ENCODE measurements at regions not wholly inside any gene's neighbourhood (a gene's known extent, or its start where the extent isn't known, plus 50 kb on each side); places are given as distances from the start of the nearest gene placed in this dataset.

GRCh38 chr13:86933676-86934075 lies 737.5 kb upstream of the SLITRK5 start:
- TF ChIP-seq EZH2 (IDR thresholded peaks at IDR 0.05; ENCODE audit: low read length), result no peak
- no peak for TF ChIP-seq CTCF (optimal IDR thresholded peaks at IDR 0.05 in 1 of 3, IDR thresholded peaks at IDR 0.05 in 1 of 3, conservative IDR thresholded peaks at IDR 0.05 in 1 of 3; ENCODE audit: extremely low read depth in 1 of 3, insufficient read depth in 2 of 3, low read length in 3 of 3)
- dilution Hi-C loops (cut with MboI; ENCODE audit: extremely low pct_ligation_motif_present, low sequenced_read_pairs), result no loop called here
- Histone ChIP-seq H3K36me3 (ENCODE audit: control insufficient read depth in 2 of 2, extremely low read depth in 1 of 2, insufficient read depth in 2 of 2, low read length in 2 of 2) (no peaks in the 10 kb centered on the region), H3K27ac (ENCODE audit: control insufficient read depth, insufficient read depth, low read length) (no peak overlapping the region), H4K20me1 (ENCODE audit: control insufficient read depth, extremely low read depth, insufficient read depth, low read length) (no peaks in the 10 kb centered on the region), H3K9me1 (ENCODE audit: control insufficient read depth, extremely low read depth, insufficient read depth, low read length) (no peaks in the 10 kb centered on the region), H3K4me1 (ENCODE audit: control insufficient read depth, extremely low read depth, insufficient read depth, low read length) (no peaks in the 10 kb centered on the region), H3K9me3 (ENCODE audit: control insufficient read depth, low read depth, low read length) (no peaks in the 10 kb centered on the region), H3K27me3 (ENCODE audit: control insufficient read depth, extremely low read depth, insufficient read depth, low read length) (no peaks in the 10 kb centered on the region), H3K4me3 (ENCODE audit: control insufficient read depth in 2 of 3, extremely low read depth in 1 of 3, insufficient read depth in 2 of 3, low read depth in 1 of 3, low read length in 3 of 3) (no peak overlapping the region), H3K4me2 (ENCODE audit: control insufficient read depth, extremely low read depth, insufficient read depth, low read depth, low read length) (no peak overlapping the region), H3K9ac (ENCODE audit: control insufficient read depth, extremely low read depth, insufficient read depth, low read length) (no peak overlapping the region), H2AFZ (ENCODE audit: control insufficient read depth, low read length) (no peak overlapping the region), H3K79me2 (ENCODE audit: control insufficient read depth, insufficient read depth, low read length) (no peaks in the 10 kb centered on the region)
- FAIRE-seq (no peak), DNase-seq (ENCODE audit: low read depth, low spot score) (no peak)

- FAIRE-seq, result no peak
- DNase-seq (ENCODE audit: low read depth, low spot score), result no peak
These were observed 733.9 kb upstream of the SLITRK5 start for GRCh38 chr13:86937316-86937715.

More at GRCh38 chr13:86937316-86937715, 733.9 kb upstream of the SLITRK5 start:
- Histone ChIP-seq H3K79me2 (ENCODE audit: control insufficient read depth, insufficient read depth, low read length) (no peaks in the 10 kb centered on the region), H3K4me3 (ENCODE audit: control insufficient read depth in 2 of 3, extremely low read depth in 1 of 3, insufficient read depth in 2 of 3, low read depth in 1 of 3, low read length in 3 of 3) (no peak overlapping the region), H3K9me1 (ENCODE audit: control insufficient read depth, extremely low read depth, insufficient read depth, low read length) (no peaks in the 10 kb centered on the region), H3K27ac (ENCODE audit: control insufficient read depth, insufficient read depth, low read length) (no peak overlapping the region), H2AFZ (ENCODE audit: control insufficient read depth, low read length) (no peak overlapping the region), H3K4me2 (ENCODE audit: control insufficient read depth, extremely low read depth, insufficient read depth, low read depth, low read length) (no peak overlapping the region), H3K36me3 (ENCODE audit: control insufficient read depth in 2 of 2, extremely low read depth in 1 of 2, insufficient read depth in 2 of 2, low read length in 2 of 2) (no peaks in the 10 kb centered on the region), H3K9ac (ENCODE audit: control insufficient read depth, extremely low read depth, insufficient read depth, low read length) (no peak overlapping the region), H4K20me1 (ENCODE audit: control insufficient read depth, extremely low read depth, insufficient read depth, low read length) (no peaks in the 10 kb centered on the region), H3K27me3 (ENCODE audit: control insufficient read depth, extremely low read depth, insufficient read depth, low read length) (no peaks in the 10 kb centered on the region), H3K4me1 (ENCODE audit: control insufficient read depth, extremely low read depth, insufficient read depth, low read length) (no peaks in the 10 kb centered on the region), H3K9me3 (ENCODE audit: control insufficient read depth, low read depth, low read length) (no peaks in the 10 kb centered on the region)
- dilution Hi-C loops (cut with MboI; ENCODE audit: extremely low pct_ligation_motif_present, low sequenced_read_pairs), result no loop called here
- TF ChIP-seq EZH2 (IDR thresholded peaks at IDR 0.05; ENCODE audit: low read length), result no peak
- no peak for TF ChIP-seq CTCF (optimal IDR thresholded peaks at IDR 0.05 in 1 of 3, IDR thresholded peaks at IDR 0.05 in 1 of 3, conservative IDR thresholded peaks at IDR 0.05 in 1 of 3; ENCODE audit: extremely low read depth in 1 of 3, insufficient read depth in 2 of 3, low read length in 3 of 3)
